Ovary (tissue), 7 donors: ENCODE measurements at regions not wholly inside any gene's neighbourhood (a gene's known extent, or its start where the extent isn't known, plus 50 kb on each side); places are given as distances from the start of the nearest gene placed in this dataset.

ENCODE experiments used
- DNase-seq, 5 donors: peaks; one replicate each; pipeline ENCODE4 v3.0.0-alpha.2; 2019 to 2020
- H3K27ac ChIP-seq, 2 donors: fragments of 200-600 bp; one replicate each; pipeline versions ENCODE4 v1.5.1 to v1.8.0; 2019 to 2022
- H3K27me3 ChIP-seq: fragments of 200-600 bp; one replicate; pipeline ENCODE4 v1.8.0; 2022
- H3K36me3 ChIP-seq: fragments of 200-600 bp; sonication (generic); one replicate; pipeline ENCODE4 v1.5.1; 2019
- H3K4me1 ChIP-seq: one replicate; pipeline ENCODE4 v1.8.1; 2013; ENCODE audit warnings: mild to moderate bottlenecking, moderate library complexity; ENCODE audit not compliant: insufficient read depth
- H3K4me3 ChIP-seq: fragments of 200-600 bp; sonication (generic); one replicate; pipeline ENCODE4 v1.5.1; 2017
- H3K9me3 ChIP-seq, 2 donors: fragments of 200-600 bp in 1 of 2; sonication (generic) in 1 of 2; one replicate each; pipeline versions ENCODE4 v1.5.1 to v1.8.1; 2013 to 2019; ENCODE audit warnings: mild to moderate bottlenecking in 1 of 2, moderate library complexity in 1 of 2
- EP300 ChIP-seq: sonication (generic); formaldehyde crosslinking; IDR thresholded peaks from one replicate; pipeline ENCODE4 v1.6.1; 2017; ENCODE audit warnings: antibody characterized with exemption
- POLR2A ChIP-seq: fragments of 450-650 bp; IDR thresholded peaks from one replicate; pipeline ENCODE4 v1.6.1; 2017; ENCODE audit warnings: antibody characterized with exemption, mild to moderate bottlenecking, moderate library complexity
- WGBS, 3 donors: extraction: QIAGEN DNeasy Blood & Tissue Kit in 1 of 3; methylation state at CpG; one replicate each; pipeline versions ENCODE4 v1.1.5 to v1.1.7; 2013 to 2017; 5-methylcytosine and 5-hydroxymethylcytosine counted together
- intact Hi-C, 4 donors: fragments of 100-400 bp; cut with DNase I; formaldehyde crosslinking; loops; one replicate each; pipeline versions ENCODE4 v1.11.0 to v1.15.1; 2022 to 2023
- TF ChIP-seq, protein P1 (sequence below), 3 donors: fragments of 450-650 bp in 2 of 3; fragments of 200-600 bp in 1 of 3; IDR thresholded peaks; one replicate each; pipeline versions ENCODE4 v1.5.1 to v1.8.0; 2016 to 2022; ENCODE audit warnings: antibody characterized with exemption in 3 of 3, mild to moderate bottlenecking in 1 of 3
- donor health status: DM: no; HTN: no; CAD: no; lungs with moderate emphysema.
- donor health status: DM: no; HTN: no; CAD: no.
- donor health status: Bipolar disorder and iron deficiency.
- donor health status: DM: no; HTN: no; CAD: no.
- donor health status: DM: yes; HTN: yes; CAD: no.

DNA sequence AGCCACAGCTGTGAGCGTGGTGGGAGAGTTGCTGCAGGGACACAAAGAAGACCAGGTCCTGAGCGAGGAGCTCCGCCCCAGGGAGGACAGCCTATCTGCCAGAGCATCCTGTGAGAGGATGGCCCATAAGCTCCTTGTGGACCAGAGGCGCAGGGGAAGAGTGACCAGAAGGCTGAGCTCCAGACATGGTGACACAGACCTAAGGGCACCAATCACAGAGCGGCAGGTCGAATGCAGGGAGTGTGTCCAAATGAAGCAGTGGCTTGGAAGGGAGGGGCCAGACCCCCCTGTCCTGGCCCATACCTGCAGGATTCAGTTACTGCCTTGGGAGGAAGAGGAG is 135.8 kb upstream of the TMEM72 start:
- Histone ChIP-seq H3K27me3 (no peaks in the 10 kb centered on the region), H3K9me3 (no peaks in the 10 kb centered on the region), H3K27ac (no peak overlapping the region), H3K4me1 (peaks cover 20% of the 10 kb centered on the region), H3K36me3 (no peaks in the 10 kb centered on the region), H3K4me3 (no peak overlapping the region)
- no peak for DNase-seq
- TF ChIP-seq, protein P1, sequence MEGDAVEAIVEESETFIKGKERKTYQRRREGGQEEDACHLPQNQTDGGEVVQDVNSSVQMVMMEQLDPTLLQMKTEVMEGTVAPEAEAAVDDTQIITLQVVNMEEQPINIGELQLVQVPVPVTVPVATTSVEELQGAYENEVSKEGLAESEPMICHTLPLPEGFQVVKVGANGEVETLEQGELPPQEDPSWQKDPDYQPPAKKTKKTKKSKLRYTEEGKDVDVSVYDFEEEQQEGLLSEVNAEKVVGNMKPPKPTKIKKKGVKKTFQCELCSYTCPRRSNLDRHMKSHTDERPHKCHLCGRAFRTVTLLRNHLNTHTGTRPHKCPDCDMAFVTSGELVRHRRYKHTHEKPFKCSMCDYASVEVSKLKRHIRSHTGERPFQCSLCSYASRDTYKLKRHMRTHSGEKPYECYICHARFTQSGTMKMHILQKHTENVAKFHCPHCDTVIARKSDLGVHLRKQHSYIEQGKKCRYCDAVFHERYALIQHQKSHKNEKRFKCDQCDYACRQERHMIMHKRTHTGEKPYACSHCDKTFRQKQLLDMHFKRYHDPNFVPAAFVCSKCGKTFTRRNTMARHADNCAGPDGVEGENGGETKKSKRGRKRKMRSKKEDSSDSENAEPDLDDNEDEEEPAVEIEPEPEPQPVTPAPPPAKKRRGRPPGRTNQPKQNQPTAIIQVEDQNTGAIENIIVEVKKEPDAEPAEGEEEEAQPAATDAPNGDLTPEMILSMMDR (IDR thresholded peaks at IDR 0.05): no peak
- TF ChIP-seq POLR2A: no peak
- TF ChIP-seq EP300: no peak
- intact Hi-C loops: no loop called here
- WGBS, 3 donors: 93 to 98% (median 95%) methylated on average over 6 of the region's 6 CpGs

DNA sequence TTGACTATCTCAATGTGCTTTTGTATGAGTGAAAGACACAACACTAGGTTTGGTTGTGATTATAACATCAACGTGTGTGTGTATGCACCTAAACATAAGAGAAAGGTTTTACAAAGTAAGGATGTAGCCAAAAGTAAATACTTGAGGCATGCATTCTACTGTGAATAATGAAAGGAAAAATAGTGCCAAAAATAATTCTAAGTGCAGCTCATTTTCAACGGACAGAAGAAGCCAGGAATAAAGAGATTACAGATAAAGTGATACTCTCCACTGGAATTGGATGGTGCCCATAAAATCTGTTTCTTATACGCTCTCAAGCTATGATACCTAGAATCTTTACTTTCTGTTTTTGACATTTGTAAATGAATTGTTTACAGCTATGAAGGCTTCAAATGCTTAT is 135.0 kb upstream of the TMEM72 start:
- H3K4me1 ChIP-seq: peaks cover 20% of the 10 kb centered on the region
- no peak overlapping the region for H3K4me3 ChIP-seq
- H3K27ac ChIP-seq: no peak overlapping the region
- no peak for DNase-seq
- TF ChIP-seq, protein P1 (IDR thresholded peaks at IDR 0.05): no peak
- TF ChIP-seq POLR2A (no peak), EP300 (no peak)
- 25 to 28% (median 27%) methylated on average over 3 of the region's 3 CpGs for WGBS, 3 donors
- no peaks in the 10 kb centered on the region for H3K36me3 ChIP-seq
- H3K9me3 ChIP-seq: no peaks in the 10 kb centered on the region
- H3K27me3 ChIP-seq: no peaks in the 10 kb centered on the region
- intact Hi-C loops: no loop called here

DNA sequence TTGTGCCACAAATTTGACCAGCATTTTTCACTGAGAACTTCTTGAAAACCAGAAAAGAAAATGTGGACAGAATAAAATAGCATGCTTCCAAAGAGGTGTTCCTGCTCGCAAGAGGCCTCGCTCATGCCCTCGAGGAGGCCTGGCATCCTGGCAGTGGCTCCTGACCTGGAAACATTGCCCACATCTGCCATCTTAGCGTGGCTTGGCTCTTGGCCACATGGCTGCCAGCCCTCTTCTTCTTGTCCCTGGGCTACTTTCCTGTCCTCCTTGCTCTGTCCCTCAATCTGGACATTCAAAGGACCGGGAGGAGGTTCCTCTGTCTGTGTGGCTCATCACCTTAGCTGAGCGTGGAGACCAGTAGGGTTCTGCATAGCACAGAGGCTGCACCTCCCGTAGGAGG is 131.6 kb upstream of the TMEM72 start:
- TF ChIP-seq EP300 (no peak), POLR2A (no peak)
- TF ChIP-seq, protein P1 (IDR thresholded peaks at IDR 0.05): no peak
- H3K27ac ChIP-seq: no peak overlapping the region
- DNase-seq: no peak
- intact Hi-C loops: no loop called here
- peaks cover 17% of the 10 kb centered on the region for H3K4me1 ChIP-seq
- no peak overlapping the region for H3K4me3 ChIP-seq
- WGBS, 3 donors: 92 to 93% (median 93%) methylated on average over 7 of the region's 7 CpGs
- no peaks in the 10 kb centered on the region for H3K9me3 ChIP-seq
- no peaks in the 10 kb centered on the region for H3K36me3 ChIP-seq
- H3K27me3 ChIP-seq: no peaks in the 10 kb centered on the region

DNA sequence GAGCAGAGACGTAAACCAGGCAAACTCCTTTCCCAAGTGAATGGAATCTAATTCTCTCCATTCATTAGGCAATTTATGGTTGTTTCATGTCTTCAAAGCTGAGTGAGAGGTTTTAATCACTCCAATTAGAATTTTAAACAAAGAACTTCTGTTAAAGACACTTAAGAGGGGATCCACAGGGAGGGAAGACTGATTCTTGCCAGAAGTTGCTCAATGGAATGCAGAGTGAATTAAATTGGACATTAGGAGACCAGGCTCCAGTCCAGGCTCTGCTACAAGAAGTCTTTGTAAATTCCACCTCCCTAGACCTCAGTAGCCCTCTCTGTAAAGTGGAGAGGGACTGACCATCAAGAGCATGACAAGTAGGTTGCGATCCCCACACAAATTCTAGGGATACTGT is 130.7 kb upstream of the TMEM72 start:
- Histone ChIP-seq H3K4me3 (no peak overlapping the region), H3K27ac (no peak overlapping the region), H3K9me3 (no peaks in the 10 kb centered on the region), H3K36me3 (no peaks in the 10 kb centered on the region), H3K27me3 (no peaks in the 10 kb centered on the region), H3K4me1 (peaks cover 9% of the 10 kb centered on the region)
- TF ChIP-seq POLR2A (no peak), EP300 (no peak)
- TF ChIP-seq, protein P1 (IDR thresholded peaks at IDR 0.05): no peak
- intact Hi-C loops: no loop called here
- 78 to 84% (median 82%) methylated on average over 2 of the region's 2 CpGs for WGBS, 3 donors
- no peak for DNase-seq

DNA sequence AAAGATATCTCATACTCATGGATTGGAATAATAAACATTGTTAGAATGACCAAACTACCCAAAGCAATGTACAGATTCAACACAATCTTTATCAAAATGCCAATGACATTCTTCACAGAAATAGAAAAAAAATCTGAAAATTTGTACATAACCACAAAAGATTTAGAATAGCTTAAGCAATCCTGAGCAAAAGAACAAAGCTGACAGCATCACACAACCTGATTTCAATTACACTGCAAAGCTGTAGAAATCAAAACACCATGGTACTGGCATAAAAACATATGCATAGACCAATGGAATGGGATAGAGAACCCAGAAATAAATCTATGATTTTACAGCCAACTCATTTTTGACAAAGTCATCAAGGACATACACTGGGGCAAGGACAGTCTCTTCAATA is 130.0 kb upstream of the TMEM72 start:
- H3K27ac ChIP-seq: no peak overlapping the region
- H3K4me3 ChIP-seq: no peak overlapping the region
- no peaks in the 10 kb centered on the region for H3K27me3 ChIP-seq
- H3K4me1 ChIP-seq: peaks cover 7% of the 10 kb centered on the region
- DNase-seq: no peak
- no peaks in the 10 kb centered on the region for H3K36me3 ChIP-seq
- TF ChIP-seq POLR2A (no peak), EP300 (no peak)
- TF ChIP-seq, protein P1 (IDR thresholded peaks at IDR 0.05): no peak
- H3K9me3 ChIP-seq: no peaks in the 10 kb centered on the region
- intact Hi-C loops: no loop called here
